ENCODE measurements at regions not wholly inside any gene's neighbourhood (a gene's known extent, or its start where the extent isn't known, plus 50 kb on each side); places are given as distances from the start of the nearest gene placed in this dataset.

DNA sequence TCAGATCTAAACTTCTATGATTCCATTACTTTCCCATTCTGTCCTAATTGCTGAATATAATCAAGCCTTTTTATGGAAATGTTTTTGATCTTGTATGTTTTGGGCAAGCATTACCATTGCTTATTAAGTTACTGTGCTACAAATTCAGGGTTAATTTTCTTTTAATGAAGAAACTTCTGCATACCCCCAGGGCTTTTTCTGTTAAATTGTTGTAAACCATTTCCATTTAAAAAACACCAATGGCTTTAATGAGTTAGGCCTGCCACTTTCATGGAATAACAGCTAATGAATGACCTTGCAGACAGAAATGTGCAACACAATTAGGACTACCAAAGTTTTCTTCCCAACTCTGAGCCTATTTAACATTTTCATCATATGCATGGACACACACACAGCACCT is 150.0 kb downstream of the DIPK2A start:
- no peak for TF ChIP-seq POLR2A (IDR thresholded peaks at IDR 0.05; ENCODE audit: low read depth, low read length)
- TF ChIP-seq POLR2AphosphoS5 (IDR thresholded peaks at IDR 0.05; ENCODE audit: low read depth, low read length), result no peak
- no peak for TF ChIP-seq SPI1 (IDR thresholded peaks at IDR 0.05; ENCODE audit: low read depth, low read length)

Measured in GM12891 (cell line).